Sigmoid colon (tissue), 6 donors: ENCODE measurements at regions not wholly inside any gene's neighbourhood (a gene's known extent, or its start where the extent isn't known, plus 50 kb on each side); places are given as distances from the start of the nearest gene placed in this dataset.

Source experiments
- DNase-seq: peaks from one replicate; pipeline ENCODE4 v3.0.0-alpha.2; 2019
- H3K27ac ChIP-seq, 4 donors: fragments of 200-600 bp; sonication (generic); one replicate each; pipeline ENCODE4 v1.5.1; 2016 to 2019; ENCODE audit warnings: mild to moderate bottlenecking in 1 of 4
- H3K27me3 ChIP-seq, 3 donors: fragments of 200-600 bp; sonication (generic); one replicate each; pipeline ENCODE4 v1.5.1; 2019; ENCODE audit warnings: mild to moderate bottlenecking in 1 of 3
- H3K36me3 ChIP-seq, 4 donors: fragments of 200-600 bp; sonication (generic); one replicate each; pipeline ENCODE4 v1.5.1; 2016 to 2019
- H3K4me1 ChIP-seq, 4 donors: fragments of 200-600 bp; sonication (generic); one replicate each; pipeline ENCODE4 v1.5.1; 2017 to 2019
- H3K4me3 ChIP-seq, 4 donors: fragments of 200-600 bp; sonication (generic); one replicate each; pipeline ENCODE4 v1.5.1; 2017 to 2019; ENCODE audit warnings: mild to moderate bottlenecking in 2 of 4, moderate library complexity in 1 of 4
- H3K9me3 ChIP-seq, 4 donors: fragments of 200-600 bp in 3 of 4; sonication (generic) in 3 of 4; one replicate each; pipeline versions ENCODE4 v1.5.1 to v1.6.1; 2013 to 2019
- EP300 ChIP-seq, 4 donors: sonication (generic); formaldehyde crosslinking; IDR thresholded peaks; one replicate each; pipeline ENCODE4 v1.6.1; 2017; ENCODE audit warnings: antibody characterized with exemption in 4 of 4
- POLR2A ChIP-seq, 2 donors: fragments of 450-650 bp; IDR thresholded peaks; one replicate each; pipeline ENCODE4 v1.6.1; 2016; ENCODE audit warnings: antibody characterized with exemption in 2 of 2, mild to moderate bottlenecking in 2 of 2, moderate library complexity in 2 of 2
- POLR2AphosphoS5 ChIP-seq, 4 donors: sonication (generic); formaldehyde crosslinking; IDR thresholded peaks; one replicate each; pipeline ENCODE4 v1.6.1; 2017; ENCODE audit warnings: antibody characterized with exemption in 4 of 4
- WGBS, 2 donors: extraction: QIAGEN DNeasy Blood & Tissue Kit; methylation state at CpG; one replicate each; pipeline ENCODE4 v1.1.7; 2013; 5-methylcytosine and 5-hydroxymethylcytosine counted together
- intact Hi-C: fragments of 100-400 bp; cut with DNase I; formaldehyde crosslinking; loops from one replicate; pipeline ENCODE4 v1.15.1; 2023
- TF ChIP-seq, protein P1 (sequence below), 4 experiments: fragments of 450-650 bp in 3 of 4; fragments of 200-600 bp in 1 of 4; IDR thresholded peaks; one replicate each; pipeline ENCODE4 v1.5.1; 2016 to 2019; ENCODE audit warnings: antibody characterized with exemption in 4 of 4, mild to moderate bottlenecking in 3 of 4, moderate library complexity in 2 of 4
- donor health status: healthy with polysubstance abuse.
- donor health status: healthy.

- no peaks in the 10 kb centered on the region for H3K4me1 ChIP-seq
- H3K27ac ChIP-seq: no peak overlapping the region
- TF ChIP-seq EP300 (IDR thresholded peaks at IDR 0.05) (no peak), POLR2A (IDR thresholded peaks at IDR 0.05) (no peak), POLR2AphosphoS5 (IDR thresholded peaks at IDR 0.05) (no peak)
- TF ChIP-seq, protein P1, sequence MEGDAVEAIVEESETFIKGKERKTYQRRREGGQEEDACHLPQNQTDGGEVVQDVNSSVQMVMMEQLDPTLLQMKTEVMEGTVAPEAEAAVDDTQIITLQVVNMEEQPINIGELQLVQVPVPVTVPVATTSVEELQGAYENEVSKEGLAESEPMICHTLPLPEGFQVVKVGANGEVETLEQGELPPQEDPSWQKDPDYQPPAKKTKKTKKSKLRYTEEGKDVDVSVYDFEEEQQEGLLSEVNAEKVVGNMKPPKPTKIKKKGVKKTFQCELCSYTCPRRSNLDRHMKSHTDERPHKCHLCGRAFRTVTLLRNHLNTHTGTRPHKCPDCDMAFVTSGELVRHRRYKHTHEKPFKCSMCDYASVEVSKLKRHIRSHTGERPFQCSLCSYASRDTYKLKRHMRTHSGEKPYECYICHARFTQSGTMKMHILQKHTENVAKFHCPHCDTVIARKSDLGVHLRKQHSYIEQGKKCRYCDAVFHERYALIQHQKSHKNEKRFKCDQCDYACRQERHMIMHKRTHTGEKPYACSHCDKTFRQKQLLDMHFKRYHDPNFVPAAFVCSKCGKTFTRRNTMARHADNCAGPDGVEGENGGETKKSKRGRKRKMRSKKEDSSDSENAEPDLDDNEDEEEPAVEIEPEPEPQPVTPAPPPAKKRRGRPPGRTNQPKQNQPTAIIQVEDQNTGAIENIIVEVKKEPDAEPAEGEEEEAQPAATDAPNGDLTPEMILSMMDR (IDR thresholded peaks at IDR 0.05): no peak
- no peak for DNase-seq
- H3K4me3 ChIP-seq: no peak overlapping the region
- H3K9me3 ChIP-seq: no peaks in the 10 kb centered on the region
- intact Hi-C loops: no loop called here
- no peaks in the 10 kb centered on the region for H3K27me3 ChIP-seq
- 63 to 80% methylated on average over 5 of the region's 5 CpGs for WGBS, 2 donors
- no peaks in the 10 kb centered on the region for H3K36me3 ChIP-seq
Observed at GRCh38 chr12:24541193-24541871, 407.6 kb downstream of the BCAT1 start.

GRCh38 chr12:24539646-24540045 lies 409.3 kb downstream of the BCAT1 start:
- Histone ChIP-seq H3K4me3 (no peak overlapping the region), H3K36me3 (no peaks in the 10 kb centered on the region), H3K27ac (no peak overlapping the region), H3K4me1 (no peaks in the 10 kb centered on the region), H3K9me3 (no peaks in the 10 kb centered on the region), H3K27me3 (no peaks in the 10 kb centered on the region)
- TF ChIP-seq, protein P1 (IDR thresholded peaks at IDR 0.05): no peak
- no peak for TF ChIP-seq EP300 (IDR thresholded peaks at IDR 0.05)
- TF ChIP-seq POLR2AphosphoS5 (IDR thresholded peaks at IDR 0.05): no peak
- no peak for TF ChIP-seq POLR2A (IDR thresholded peaks at IDR 0.05)
- intact Hi-C loops: no loop called here
- no peak for DNase-seq
- WGBS, 2 donors: 84 to 86% methylated on average over 3 of the region's 3 CpGs

DNA sequence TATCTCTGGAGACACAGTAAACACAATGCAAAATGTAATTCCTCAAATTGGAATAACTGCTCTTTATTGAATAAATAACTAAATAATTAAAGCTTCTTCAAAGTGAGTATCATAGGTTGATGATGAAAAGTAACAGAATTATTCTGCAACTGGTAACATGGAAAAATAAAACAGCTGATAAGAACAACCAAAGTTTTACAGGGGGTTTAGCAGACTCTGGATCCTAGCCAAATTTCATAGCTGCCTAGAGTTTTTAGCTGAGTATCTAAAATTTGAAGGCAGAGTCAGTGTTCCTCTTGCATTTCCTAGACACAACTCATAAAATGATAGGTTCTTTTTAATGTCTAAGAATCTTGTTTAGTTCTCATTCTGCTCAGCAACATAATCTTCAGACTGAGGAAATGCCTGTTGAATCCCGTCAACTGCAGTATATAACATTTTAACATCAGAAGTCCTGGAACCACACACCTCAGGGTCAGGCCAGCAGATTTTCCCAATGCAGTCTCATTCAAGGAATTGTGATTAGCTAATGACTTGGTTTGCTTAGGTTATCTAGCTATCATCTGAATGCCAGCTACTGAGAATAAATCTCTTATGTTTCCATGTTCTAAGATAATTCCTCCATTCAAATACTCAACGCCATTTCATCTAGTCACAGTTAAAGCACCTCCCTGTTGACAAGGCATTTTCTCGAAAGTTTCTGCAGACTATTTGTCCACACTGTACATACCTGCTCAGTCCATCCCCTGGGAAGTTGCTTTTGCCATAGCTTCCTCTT lies 411.6 kb downstream of the BCAT1 start:
- TF ChIP-seq, protein P1 (IDR thresholded peaks at IDR 0.05): no peak
- no peak for TF ChIP-seq POLR2AphosphoS5 (IDR thresholded peaks at IDR 0.05)
- no peak for TF ChIP-seq EP300 (IDR thresholded peaks at IDR 0.05)
- no peak for TF ChIP-seq POLR2A (IDR thresholded peaks at IDR 0.05)
- intact Hi-C loops: no loop called here
- 89 to 91% methylated on average over 3 of the region's 3 CpGs for WGBS, 2 donors

DNA sequence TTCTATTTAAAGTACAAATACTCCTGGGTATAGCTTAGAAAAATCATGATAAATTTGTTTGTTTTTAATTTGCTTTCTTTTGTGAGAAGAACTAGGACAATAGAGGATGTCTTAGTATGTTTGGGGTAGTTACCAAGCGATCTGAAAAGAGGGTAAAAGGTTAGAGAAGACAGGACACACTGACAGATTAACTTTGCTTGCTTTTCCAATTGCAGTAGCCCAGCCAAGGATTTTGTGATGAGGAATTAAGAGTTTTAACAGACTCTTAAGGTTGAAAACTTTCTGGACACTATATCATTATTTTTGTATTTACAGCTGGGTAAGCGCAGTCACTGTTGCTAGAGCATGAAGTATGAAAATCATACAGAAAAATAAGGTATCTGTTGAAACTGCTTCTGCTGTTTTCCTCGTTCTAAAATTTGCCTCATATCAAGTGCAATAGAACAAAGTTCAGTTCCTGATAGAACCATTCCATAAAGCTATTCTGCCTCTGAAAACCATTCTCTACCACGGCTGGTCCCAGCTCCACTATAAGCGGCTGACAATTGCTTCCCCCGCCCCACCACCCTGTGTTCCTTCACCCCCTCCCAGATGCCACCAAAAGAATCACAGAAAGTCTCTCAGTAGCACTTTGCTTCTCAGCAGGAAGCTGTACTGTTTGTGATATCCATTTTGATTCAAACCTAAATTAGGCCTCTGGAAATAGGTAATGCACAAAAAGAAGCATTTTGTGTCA lies 413.4 kb downstream of the BCAT1 start:
- no peaks in the 10 kb centered on the region for H3K36me3 ChIP-seq
- WGBS, 2 donors: 13 to 60% methylated on average over 6 of the region's 6 CpGs
- H3K4me3 ChIP-seq: no peak overlapping the region
- no peak for DNase-seq
- no peaks in the 10 kb centered on the region for H3K4me1 ChIP-seq
- peak overlapping the region; percentile 10 to 30 (median 26) for H3K27ac ChIP-seq
- intact Hi-C loops: no loop called here
- H3K27me3 ChIP-seq: no peaks in the 10 kb centered on the region
- H3K9me3 ChIP-seq: no peaks in the 10 kb centered on the region
- no peak for TF ChIP-seq EP300 (IDR thresholded peaks at IDR 0.05)

More for the DNA sequence above, 411.6 kb downstream of the BCAT1 start:
- Histone ChIP-seq H3K36me3 (no peaks in the 10 kb centered on the region), H3K9me3 (no peaks in the 10 kb centered on the region), H3K4me1 (no peaks in the 10 kb centered on the region), H3K27me3 (no peaks in the 10 kb centered on the region), H3K27ac (peak overlapping the region in 2 of 4 donors; percentile 10 to 23), H3K4me3 (no peak overlapping the region)
- no peak for DNase-seq

- no peaks in the 10 kb centered on the region for H3K27me3 ChIP-seq
- no peak for TF ChIP-seq EP300 (IDR thresholded peaks at IDR 0.05)
- TF ChIP-seq, protein P1 (IDR thresholded peaks at IDR 0.05): no peak
- TF ChIP-seq POLR2AphosphoS5 (IDR thresholded peaks at IDR 0.05): no peak
- no peak for TF ChIP-seq POLR2A (IDR thresholded peaks at IDR 0.05)
- intact Hi-C loops: no loop called here
- H3K4me3 ChIP-seq: no peak overlapping the region
- no peaks in the 10 kb centered on the region for H3K9me3 ChIP-seq
- peak overlapping the region; percentile 10 to 30 (median 26) for H3K27ac ChIP-seq
- H3K4me1 ChIP-seq: no peaks in the 10 kb centered on the region
- no peak for DNase-seq
- 68 to 76% methylated on average over 4 of the region's 4 CpGs for WGBS, 2 donors
- no peaks in the 10 kb centered on the region for H3K36me3 ChIP-seq
Observed at GRCh38 chr12:24534622-24535021, 414.3 kb downstream of the BCAT1 start.
